Sigmoid colon (tissue), 6 donors: ENCODE measurements at regions not wholly inside any gene's neighbourhood (a gene's known extent, or its start where the extent isn't known, plus 50 kb on each side); places are given as distances from the start of the nearest gene placed in this dataset.

Experiments
- DNase-seq: peaks from one replicate; pipeline ENCODE4 v3.0.0-alpha.2; 2019
- H3K27ac ChIP-seq, 4 donors: fragments of 200-600 bp; sonication (generic); one replicate each; pipeline ENCODE4 v1.5.1; 2016 to 2019; ENCODE audit warnings: mild to moderate bottlenecking in 1 of 4
- H3K27me3 ChIP-seq, 3 donors: fragments of 200-600 bp; sonication (generic); one replicate each; pipeline ENCODE4 v1.5.1; 2019; ENCODE audit warnings: mild to moderate bottlenecking in 1 of 3
- H3K36me3 ChIP-seq, 4 donors: fragments of 200-600 bp; sonication (generic); one replicate each; pipeline ENCODE4 v1.5.1; 2016 to 2019
- H3K4me1 ChIP-seq, 4 donors: fragments of 200-600 bp; sonication (generic); one replicate each; pipeline ENCODE4 v1.5.1; 2017 to 2019
- H3K4me3 ChIP-seq, 4 donors: fragments of 200-600 bp; sonication (generic); one replicate each; pipeline ENCODE4 v1.5.1; 2017 to 2019; ENCODE audit warnings: mild to moderate bottlenecking in 2 of 4, moderate library complexity in 1 of 4
- H3K9me3 ChIP-seq, 4 donors: fragments of 200-600 bp in 3 of 4; sonication (generic) in 3 of 4; one replicate each; pipeline versions ENCODE4 v1.5.1 to v1.6.1; 2013 to 2019
- CTCF ChIP-seq, 4 experiments: fragments of 450-650 bp in 3 of 4; fragments of 200-600 bp in 1 of 4; IDR thresholded peaks; one replicate each; pipeline ENCODE4 v1.5.1; 2016 to 2019; ENCODE audit warnings: antibody characterized with exemption in 4 of 4, mild to moderate bottlenecking in 3 of 4, moderate library complexity in 2 of 4
- EP300 ChIP-seq, 4 donors: sonication (generic); formaldehyde crosslinking; IDR thresholded peaks; one replicate each; pipeline ENCODE4 v1.6.1; 2017; ENCODE audit warnings: antibody characterized with exemption in 4 of 4
- POLR2A ChIP-seq, 2 donors: fragments of 450-650 bp; IDR thresholded peaks; one replicate each; pipeline ENCODE4 v1.6.1; 2016; ENCODE audit warnings: antibody characterized with exemption in 2 of 2, mild to moderate bottlenecking in 2 of 2, moderate library complexity in 2 of 2
- POLR2AphosphoS5 ChIP-seq, 4 donors: sonication (generic); formaldehyde crosslinking; IDR thresholded peaks; one replicate each; pipeline ENCODE4 v1.6.1; 2017; ENCODE audit warnings: antibody characterized with exemption in 4 of 4
- WGBS, 2 donors: extraction: QIAGEN DNeasy Blood & Tissue Kit; methylation state at CpG; one replicate each; pipeline ENCODE4 v1.1.7; 2013; 5-methylcytosine and 5-hydroxymethylcytosine counted together
- intact Hi-C: fragments of 100-400 bp; cut with DNase I; formaldehyde crosslinking; loops from one replicate; pipeline ENCODE4 v1.15.1; 2023
- donor health status: healthy with polysubstance abuse.
- donor health status: healthy.

GRCh38 chr12:115898670-115899069 is 378.8 kb downstream of the MED13L start:
- Histone ChIP-seq H3K9me3 (peaks cover 0 to 7% (median 0%) of the 10 kb centered on the region in 4 donors), H3K27ac (no peak overlapping the region), H3K27me3 (peaks cover 0 to 3% (median 0%) of the 10 kb centered on the region in 3 donors), H3K36me3 (no peaks in the 10 kb centered on the region), H3K4me1 (no peaks in the 10 kb centered on the region), H3K4me3 (no peak overlapping the region)
- intact Hi-C loops, result no loop called here
- no peak for DNase-seq
- 58 to 74% methylated on average over 1 of the region's 1 CpG for WGBS, 2 donors
- TF ChIP-seq CTCF (IDR thresholded peaks at IDR 0.05), result no peak
- no peak for TF ChIP-seq POLR2AphosphoS5 (IDR thresholded peaks at IDR 0.05)
- no peak for TF ChIP-seq EP300 (IDR thresholded peaks at IDR 0.05)
- no peak for TF ChIP-seq POLR2A (IDR thresholded peaks at IDR 0.05)

GRCh38 chr12:115897729-115898128 is 379.8 kb downstream of the MED13L start:
- intact Hi-C loops, result no loop called here
- Histone ChIP-seq H3K27me3 (peaks cover 0 to 11% (median 0%) of the 10 kb centered on the region in 3 donors), H3K9me3 (no peaks in the 10 kb centered on the region), H3K4me1 (no peaks in the 10 kb centered on the region), H3K36me3 (no peaks in the 10 kb centered on the region), H3K4me3 (no peak overlapping the region), H3K27ac (no peak overlapping the region)
- DNase-seq, result no peak
- WGBS, 2 donors, result 61 to 62% methylated on average over 3 of the region's 3 CpGs
- TF ChIP-seq POLR2AphosphoS5 (IDR thresholded peaks at IDR 0.05) (no peak), CTCF (IDR thresholded peaks at IDR 0.05) (no peak), POLR2A (IDR thresholded peaks at IDR 0.05) (no peak), EP300 (IDR thresholded peaks at IDR 0.05) (no peak)

GRCh38 chr12:115895247-115895646 is 382.2 kb downstream of the MED13L start:
- DNase-seq, result no peak
- intact Hi-C loops, result no loop called here
- TF ChIP-seq EP300 (IDR thresholded peaks at IDR 0.05) (no peak), POLR2AphosphoS5 (IDR thresholded peaks at IDR 0.05) (no peak), POLR2A (IDR thresholded peaks at IDR 0.05) (no peak), CTCF (IDR thresholded peaks at IDR 0.05) (no peak)
- 85 to 95% methylated on average over 1 of the region's 1 CpG for WGBS, 2 donors
- H3K27me3 ChIP-seq, result peaks cover 0 to 17% (median 0%) of the 10 kb centered on the region in 3 donors
- no peak overlapping the region for H3K27ac ChIP-seq
- H3K4me3 ChIP-seq, result no peak overlapping the region
- H3K9me3 ChIP-seq, result no peaks in the 10 kb centered on the region
- no peaks in the 10 kb centered on the region for H3K4me1 ChIP-seq
- no peaks in the 10 kb centered on the region for H3K36me3 ChIP-seq

- intact Hi-C loops, result no loop called here
- no peaks in the 10 kb centered on the region for H3K9me3 ChIP-seq
- no peak overlapping the region for H3K4me3 ChIP-seq
- H3K27me3 ChIP-seq, result peaks cover 0 to 14% (median 0%) of the 10 kb centered on the region in 3 donors
- TF ChIP-seq EP300 (IDR thresholded peaks at IDR 0.05) (no peak), CTCF (IDR thresholded peaks at IDR 0.05) (no peak), POLR2A (IDR thresholded peaks at IDR 0.05) (no peak), POLR2AphosphoS5 (IDR thresholded peaks at IDR 0.05) (no peak)
- WGBS, 2 donors, result 42 to 76% methylated on average over 6 of the region's 6 CpGs
- no peaks in the 10 kb centered on the region for H3K36me3 ChIP-seq
- no peak overlapping the region for H3K27ac ChIP-seq
- no peaks in the 10 kb centered on the region for H3K4me1 ChIP-seq
- no peak for DNase-seq
These were observed 385.8 kb downstream of the MED13L start for GRCh38 chr12:115891556-115892164.

GRCh38 chr12:115886666-115887065 is 390.8 kb downstream of the MED13L start:
- no peak for DNase-seq
- H3K27me3 ChIP-seq, result no peaks in the 10 kb centered on the region
- H3K9me3 ChIP-seq, result no peaks in the 10 kb centered on the region
- WGBS, 2 donors, result 91 to 93% methylated on average over 4 of the region's 4 CpGs
- H3K36me3 ChIP-seq, result no peaks in the 10 kb centered on the region
- H3K27ac ChIP-seq, result no peak overlapping the region
- no peaks in the 10 kb centered on the region for H3K4me1 ChIP-seq
- TF ChIP-seq POLR2A (IDR thresholded peaks at IDR 0.05) (no peak), EP300 (IDR thresholded peaks at IDR 0.05) (no peak)
- no peak overlapping the region for H3K4me3 ChIP-seq
- intact Hi-C loops, result no loop called here
